ENCODE measurements at regions not wholly inside any gene's neighbourhood (a gene's known extent, or its start where the extent isn't known, plus 50 kb on each side); places are given as distances from the start of the nearest gene placed in this dataset.

- no peak for DNase-seq (ENCODE audit: low read depth)
Measured at GRCh38 chrX:39504227-39504626, 593.5 kb downstream of the BCOR start.

GRCh38 chrX:39504850-39505259, 592.9 kb downstream of the BCOR start:
- Histone ChIP-seq H3K36me3 (ENCODE audit: control insufficient read depth, insufficient read depth, low read length) (no peaks in the 10 kb centered on the region), H3K27me3 (ENCODE audit: control insufficient read depth, insufficient read depth, low read length) (no peaks in the 10 kb centered on the region), H3K4me3 (ENCODE audit: low read depth, low read length) (no peak overlapping the region)
- TF ChIP-seq CTCF (IDR thresholded peaks at IDR 0.05; ENCODE audit: insufficient read depth, low read length, poor library complexity, severe bottlenecking), result no peak
- DNase-seq (ENCODE audit: low read depth), result no peak

More at GRCh38 chrX:39504227-39504626, 593.5 kb downstream of the BCOR start:
- H3K4me3 ChIP-seq (ENCODE audit: low read depth, low read length), result no peak overlapping the region
- TF ChIP-seq CTCF (IDR thresholded peaks at IDR 0.05; ENCODE audit: insufficient read depth, low read length, poor library complexity, severe bottlenecking), result no peak
- H3K36me3 ChIP-seq (ENCODE audit: control insufficient read depth, insufficient read depth, low read length), result no peaks in the 10 kb centered on the region
- no peaks in the 10 kb centered on the region for H3K27me3 ChIP-seq (ENCODE audit: control insufficient read depth, insufficient read depth, low read length)

GRCh38 chrX:39506131-39506530, 591.6 kb downstream of the BCOR start:
- H3K4me3 ChIP-seq (ENCODE audit: low read depth, low read length), result no peak overlapping the region
- no peak for DNase-seq (ENCODE audit: low read depth)
- TF ChIP-seq CTCF (IDR thresholded peaks at IDR 0.05; ENCODE audit: insufficient read depth, low read length, poor library complexity, severe bottlenecking), result no peak
- H3K36me3 ChIP-seq (ENCODE audit: control insufficient read depth, insufficient read depth, low read length), result no peaks in the 10 kb centered on the region
- no peaks in the 10 kb centered on the region for H3K27me3 ChIP-seq (ENCODE audit: control insufficient read depth, insufficient read depth, low read length)

GRCh38 chrX:39507034-39507433, 590.7 kb downstream of the BCOR start:
- no peak for TF ChIP-seq CTCF (IDR thresholded peaks at IDR 0.05; ENCODE audit: insufficient read depth, low read length, poor library complexity, severe bottlenecking)

GRCh38 chrX:39507617-39508299, 590.0 kb downstream of the BCOR start:
- Histone ChIP-seq H3K4me3 (ENCODE audit: low read depth, low read length) (no peak overlapping the region), H3K27me3 (ENCODE audit: control insufficient read depth, insufficient read depth, low read length) (no peaks in the 10 kb centered on the region), H3K36me3 (ENCODE audit: control insufficient read depth, insufficient read depth, low read length) (no peaks in the 10 kb centered on the region)
- DNase-seq (ENCODE audit: low read depth), result no peak
- TF ChIP-seq CTCF (IDR thresholded peaks at IDR 0.05; ENCODE audit: insufficient read depth, low read length, poor library complexity, severe bottlenecking), result no peak

More at GRCh38 chrX:39507034-39507433, 590.7 kb downstream of the BCOR start:
- no peaks in the 10 kb centered on the region for H3K27me3 ChIP-seq (ENCODE audit: control insufficient read depth, insufficient read depth, low read length)
- no peak overlapping the region for H3K4me3 ChIP-seq (ENCODE audit: low read depth, low read length)
- DNase-seq (ENCODE audit: low read depth), result no peak
- no peaks in the 10 kb centered on the region for H3K36me3 ChIP-seq (ENCODE audit: control insufficient read depth, insufficient read depth, low read length)

- Histone ChIP-seq H3K4me3 (ENCODE audit: low read depth, low read length) (no peak overlapping the region), H3K36me3 (ENCODE audit: control insufficient read depth, insufficient read depth, low read length) (no peaks in the 10 kb centered on the region), H3K27me3 (ENCODE audit: control insufficient read depth, insufficient read depth, low read length) (no peaks in the 10 kb centered on the region)
- TF ChIP-seq CTCF (IDR thresholded peaks at IDR 0.05; ENCODE audit: insufficient read depth, low read length, poor library complexity, severe bottlenecking), result no peak
- no peak for DNase-seq (ENCODE audit: low read depth)
Measured at GRCh38 chrX:39508300-39508692, 589.5 kb downstream of the BCOR start.
